ENCODE measurements at regions not wholly inside any gene's neighbourhood (a gene's known extent, or its start where the extent isn't known, plus 50 kb on each side); places are given as distances from the start of the nearest gene placed in this dataset.
"Not testable (repeated sequence)": the region's sequence is repeated elsewhere in the genome, so short reads cannot be mapped to it uniquely, and the experiment has no call there.

DNA sequence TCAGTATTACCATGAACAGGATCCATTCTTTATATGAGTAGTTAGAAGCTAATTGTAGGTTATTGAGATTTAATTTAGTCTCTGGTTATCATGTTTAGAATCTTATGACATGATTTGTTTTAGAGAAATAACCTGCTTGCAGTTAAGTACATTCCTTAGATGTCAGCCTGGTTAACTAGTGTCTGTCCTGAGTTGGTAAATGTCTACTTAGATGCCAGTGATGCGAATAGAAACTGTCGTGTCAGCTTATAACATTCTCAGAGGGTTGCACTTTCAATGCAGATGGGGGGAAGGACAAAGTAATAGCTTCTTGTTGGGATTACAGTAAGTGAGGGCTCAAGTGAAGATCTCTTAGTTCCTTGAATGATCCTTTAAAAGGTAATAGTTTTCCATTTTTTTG, 227.8 kb upstream of the SPRY1 start:
- FAIRE-seq (no peak), DNase-seq (ENCODE audit: insufficient read length, low spot score) (no peak)
- TF ChIP-seq POLR2A (IDR thresholded peaks at IDR 0.05; ENCODE audit: low read depth, low read length): no peak

DNA sequence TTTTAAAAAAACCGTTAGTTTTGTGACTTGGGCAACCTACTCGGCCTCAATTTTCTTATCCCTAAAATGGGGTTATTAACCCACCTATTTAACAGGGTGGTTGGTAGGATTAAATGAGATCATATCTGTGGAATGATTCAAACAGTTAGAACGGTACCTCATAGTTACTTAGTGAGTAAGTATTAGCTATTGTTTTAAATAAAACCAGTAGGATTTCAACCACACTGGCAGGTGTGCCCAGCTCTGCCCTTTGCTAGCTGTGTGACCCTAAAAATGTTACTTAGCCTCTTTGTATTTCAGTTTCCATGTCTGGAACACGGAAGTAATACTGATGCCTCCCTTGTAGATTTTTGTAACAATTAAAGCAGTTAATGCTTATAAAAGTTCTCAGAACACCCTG, 225.8 kb upstream of the SPRY1 start:
- DNase-seq (ENCODE audit: insufficient read length, low spot score) (no peak), FAIRE-seq (no peak)
- TF ChIP-seq POLR2A (IDR thresholded peaks at IDR 0.05; ENCODE audit: low read depth, low read length): no peak

DNA sequence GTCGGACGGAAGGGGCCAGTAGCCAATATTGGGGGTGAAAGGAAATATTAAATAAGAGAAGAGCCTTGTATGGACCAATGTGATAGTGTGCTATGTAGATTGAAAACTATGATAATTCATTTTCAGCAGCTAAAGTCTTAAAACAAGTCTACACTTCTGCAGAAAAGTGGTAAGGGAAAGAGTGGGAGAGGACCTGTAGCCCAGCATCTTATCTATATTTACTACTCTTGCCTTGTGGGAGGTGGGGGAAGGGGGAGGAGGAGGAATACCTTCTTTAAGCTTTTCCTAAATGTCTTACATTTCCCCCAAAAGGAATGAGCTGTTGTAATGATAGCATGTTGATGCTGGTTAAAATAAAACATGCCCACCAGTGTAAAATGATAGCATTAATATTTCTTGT, 220.0 kb upstream of the SPRY1 start:
- TF ChIP-seq POLR2A (IDR thresholded peaks at IDR 0.05; ENCODE audit: low read depth, low read length): no peak
- FAIRE-seq (no peak), DNase-seq (ENCODE audit: insufficient read length, low spot score) (no peak)

DNA sequence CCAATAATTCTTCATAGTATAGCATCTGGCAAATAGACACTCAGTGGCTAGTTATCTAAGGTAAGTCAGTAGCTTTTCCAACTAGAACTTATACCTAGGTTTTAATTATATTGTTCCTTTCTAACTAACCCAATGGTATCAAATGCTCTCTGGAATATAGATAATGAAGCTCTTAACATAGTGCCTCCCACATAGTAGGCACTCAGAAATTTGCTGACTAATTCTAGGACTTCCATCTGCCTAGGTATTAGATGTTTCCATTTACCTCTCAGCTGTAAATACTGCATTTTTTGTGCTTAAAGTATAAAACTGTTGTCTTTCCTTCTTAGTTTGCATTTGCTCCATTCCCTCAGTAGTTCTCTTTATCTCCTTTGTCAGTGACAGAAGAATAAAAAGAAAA, 214.3 kb upstream of the SPRY1 start:
- DNase-seq (ENCODE audit: insufficient read length, low spot score) (no peak), FAIRE-seq (no peak)
- TF ChIP-seq POLR2A (IDR thresholded peaks at IDR 0.05; ENCODE audit: low read depth, low read length): no peak

DNA sequence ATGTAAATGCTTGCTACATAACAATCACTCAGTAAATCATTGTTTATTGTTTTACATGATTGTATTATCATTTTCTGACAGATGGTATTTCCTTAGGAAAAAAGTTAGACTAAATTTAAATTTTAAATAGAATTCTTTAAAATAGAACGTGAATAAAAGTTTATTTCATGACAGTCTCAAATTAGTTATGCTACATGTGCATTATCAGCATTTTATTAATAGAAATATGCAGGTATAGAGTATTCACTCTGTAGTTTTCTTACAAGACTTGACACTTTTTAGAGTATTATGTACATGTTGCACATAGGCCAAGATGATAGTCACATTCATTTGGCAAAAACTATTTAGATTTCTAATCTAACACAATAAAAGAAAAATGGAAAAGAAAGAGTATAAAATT, 213.3 kb upstream of the SPRY1 start:
- TF ChIP-seq POLR2A (IDR thresholded peaks at IDR 0.05; ENCODE audit: low read depth, low read length): no peak
- DNase-seq (ENCODE audit: insufficient read length, low spot score) (no peak), FAIRE-seq (no peak)

DNA sequence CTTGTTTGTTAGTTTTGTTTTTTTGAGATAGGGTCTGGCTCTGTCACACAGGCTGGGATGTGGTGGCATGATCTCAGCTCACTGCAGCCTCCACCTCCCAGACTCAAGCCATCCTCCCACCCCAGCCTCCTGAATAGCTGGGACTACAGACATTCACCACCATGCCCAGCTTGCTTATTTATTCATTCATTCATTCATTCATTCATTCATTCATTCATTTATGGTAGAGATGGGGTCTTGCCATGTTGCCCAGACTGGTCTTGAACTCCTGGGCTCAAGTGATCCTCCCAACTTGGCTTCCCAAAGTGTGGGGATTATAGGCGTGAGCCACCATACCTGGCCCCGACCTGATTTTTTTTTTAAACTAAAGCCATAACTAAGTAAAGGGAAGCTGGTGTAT, 212.8 kb upstream of the SPRY1 start:
- FAIRE-seq; DNase-seq (ENCODE audit: insufficient read length, low spot score): not testable (repeated sequence)

DNA sequence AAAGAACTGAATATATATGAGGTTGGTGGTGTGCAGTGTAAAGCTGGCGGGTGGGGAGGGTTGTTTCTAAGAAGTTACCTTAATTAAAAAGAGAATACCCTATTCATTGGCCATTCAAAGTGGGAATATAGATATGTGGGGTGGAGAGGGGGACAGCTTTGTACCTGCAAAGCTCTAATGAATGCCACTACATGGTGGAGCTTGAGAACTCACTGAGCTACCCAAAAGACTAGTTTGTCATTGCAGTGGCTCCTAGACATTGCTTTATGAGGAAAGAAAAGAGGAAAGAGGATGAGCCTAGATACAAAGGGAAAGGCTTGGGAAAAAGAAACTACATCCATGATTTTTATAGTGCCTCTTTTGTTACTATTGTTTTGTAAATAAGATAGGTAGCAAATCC, 209.9 kb upstream of the SPRY1 start:
- TF ChIP-seq POLR2A (IDR thresholded peaks at IDR 0.05; ENCODE audit: low read depth, low read length): no peak
- FAIRE-seq: no peak
- DNase-seq (ENCODE audit: insufficient read length, low spot score): no peak

DNA sequence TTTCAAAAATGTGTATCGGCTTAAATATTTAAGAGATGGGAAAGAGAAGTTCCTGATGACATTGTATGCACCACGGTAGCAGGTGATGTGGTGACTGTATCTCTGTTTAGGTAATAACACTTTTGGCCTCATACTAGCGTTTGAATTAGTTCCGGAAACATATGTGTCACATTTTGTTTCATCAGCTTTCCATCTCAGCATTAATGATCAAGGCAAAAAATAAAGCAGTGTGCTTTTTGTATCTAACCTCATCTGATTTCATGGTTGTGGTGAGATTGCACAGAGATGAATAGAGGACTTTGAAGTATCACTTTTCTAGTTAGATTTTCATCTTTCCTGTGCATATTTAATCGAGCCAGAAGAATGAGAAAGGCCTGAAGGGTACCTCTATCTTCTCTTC, 206.4 kb upstream of the SPRY1 start:
- FAIRE-seq (no peak), DNase-seq (ENCODE audit: insufficient read length, low spot score) (no peak)
- no peak for TF ChIP-seq POLR2A (IDR thresholded peaks at IDR 0.05; ENCODE audit: low read depth, low read length)

DNA sequence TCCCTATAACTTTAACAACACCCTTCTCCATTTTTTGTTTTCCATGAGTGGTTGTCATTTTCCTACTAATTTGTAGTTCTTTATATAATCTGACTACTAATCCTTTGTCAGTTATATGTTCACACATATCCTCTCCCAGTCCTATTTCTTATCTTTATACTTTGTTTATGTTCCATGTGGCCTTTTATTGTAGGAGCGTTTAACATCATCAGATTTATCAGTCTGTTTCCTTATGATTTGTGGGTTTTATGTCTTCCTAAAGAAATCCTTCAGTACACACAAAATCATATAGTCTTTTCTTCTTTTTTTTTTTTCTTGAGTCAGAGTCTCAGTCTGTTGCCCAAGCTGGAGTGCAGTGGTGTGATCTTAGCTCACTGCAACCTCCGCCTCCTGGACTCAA, 204.9 kb upstream of the SPRY1 start:
- FAIRE-seq (no peak), DNase-seq (ENCODE audit: insufficient read length, low spot score) (no peak)
- no peak for TF ChIP-seq POLR2A (IDR thresholded peaks at IDR 0.05; ENCODE audit: low read depth, low read length)

DNA sequence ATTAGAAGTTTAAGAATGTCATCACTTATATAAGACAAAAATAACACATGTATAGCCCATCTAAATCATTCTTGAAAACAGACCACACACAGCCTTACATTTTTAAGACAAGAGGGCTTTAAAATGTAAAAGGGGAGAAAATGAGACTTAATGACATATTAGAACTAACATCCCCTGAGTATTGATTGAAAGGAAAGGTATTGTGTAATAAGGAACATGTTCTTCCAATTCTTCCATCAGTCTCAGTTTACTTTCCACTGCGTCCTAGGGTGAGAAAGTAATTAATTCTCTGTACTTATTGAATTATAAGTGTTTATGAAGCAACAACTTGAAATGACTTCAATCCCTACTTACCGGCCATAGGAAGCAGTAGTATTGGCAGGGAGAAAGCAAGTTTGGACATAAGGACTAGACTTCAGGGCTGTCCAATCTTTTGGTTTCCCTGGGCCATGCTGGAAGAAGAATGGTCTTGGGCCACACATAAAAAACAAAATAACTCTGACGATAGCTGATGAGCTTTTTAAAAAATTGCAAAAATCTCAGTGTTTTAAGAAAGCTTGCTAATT, 202.7 kb upstream of the SPRY1 start:
- no peak for DNase-seq (ENCODE audit: insufficient read length, low spot score)
- TF ChIP-seq POLR2A (IDR thresholded peaks at IDR 0.05; ENCODE audit: low read depth, low read length): no peak
- FAIRE-seq: no peak

DNA sequence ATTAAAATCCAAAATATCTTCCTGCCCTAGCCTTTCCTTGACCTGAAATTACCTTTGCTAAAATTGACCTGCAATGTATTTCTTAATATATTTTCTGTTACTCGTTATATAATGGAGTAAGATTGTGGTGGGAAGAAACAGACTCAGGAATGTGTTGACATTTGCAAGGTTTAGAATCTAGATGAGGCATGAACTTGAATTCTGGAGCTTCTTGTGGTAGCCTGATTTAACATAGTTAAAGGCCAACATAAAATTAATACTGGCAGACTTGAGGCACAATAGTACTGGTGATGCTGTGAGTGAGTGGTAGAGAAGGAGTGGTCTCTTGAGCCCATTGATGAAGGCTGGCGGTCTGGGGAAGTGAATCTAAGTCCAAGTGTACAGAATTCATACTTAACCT, 197.9 kb upstream of the SPRY1 start:
- no peak for TF ChIP-seq POLR2A (IDR thresholded peaks at IDR 0.05; ENCODE audit: low read depth, low read length)
- no peak for DNase-seq (ENCODE audit: insufficient read length, low spot score)
- no peak for FAIRE-seq

DNA sequence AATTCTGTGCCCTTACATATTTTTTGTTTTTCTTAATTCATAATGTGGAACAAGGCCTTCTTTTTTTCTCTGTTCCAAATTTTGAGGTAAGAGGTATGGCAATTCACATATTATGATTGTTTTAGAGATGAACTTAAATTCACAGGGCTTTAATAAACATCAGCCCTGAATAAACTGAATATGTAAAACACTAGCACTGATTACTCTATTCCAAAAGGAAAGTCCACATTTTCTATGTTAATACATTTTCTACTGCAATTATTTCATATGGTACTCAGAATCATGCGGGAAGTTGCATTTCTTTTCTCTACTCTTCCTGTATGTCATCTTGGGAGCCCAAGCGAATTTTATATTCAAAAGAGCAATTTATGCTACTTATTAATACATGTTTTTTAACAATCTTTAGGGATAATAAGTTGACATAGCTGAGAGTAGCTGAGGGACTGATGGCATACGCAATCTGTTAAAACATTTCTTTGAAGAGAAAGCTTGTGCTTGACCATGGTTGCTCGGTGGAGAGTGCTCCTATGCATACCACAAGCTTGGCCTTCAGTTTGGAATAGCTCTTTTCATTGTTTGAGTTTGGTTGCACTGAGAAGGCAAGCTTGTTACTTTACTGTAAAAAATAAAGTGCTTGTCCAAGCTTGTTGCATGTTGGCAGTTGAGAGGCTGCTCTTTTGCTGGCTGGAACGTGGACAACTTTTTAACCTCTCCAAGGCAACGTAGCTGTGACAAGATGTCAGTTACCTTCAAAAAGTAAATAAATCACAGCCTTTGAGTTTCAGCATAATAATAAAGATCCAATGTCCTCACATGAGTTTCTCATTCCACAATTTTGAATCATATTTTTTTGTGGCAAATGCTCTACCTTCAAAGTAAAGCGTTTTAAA, 196.3 kb upstream of the SPRY1 start:
- DNase-seq (ENCODE audit: insufficient read length, low spot score): no peak
- TF ChIP-seq POLR2A (IDR thresholded peaks at IDR 0.05; ENCODE audit: low read depth, low read length): no peak
- no peak for FAIRE-seq

DNA sequence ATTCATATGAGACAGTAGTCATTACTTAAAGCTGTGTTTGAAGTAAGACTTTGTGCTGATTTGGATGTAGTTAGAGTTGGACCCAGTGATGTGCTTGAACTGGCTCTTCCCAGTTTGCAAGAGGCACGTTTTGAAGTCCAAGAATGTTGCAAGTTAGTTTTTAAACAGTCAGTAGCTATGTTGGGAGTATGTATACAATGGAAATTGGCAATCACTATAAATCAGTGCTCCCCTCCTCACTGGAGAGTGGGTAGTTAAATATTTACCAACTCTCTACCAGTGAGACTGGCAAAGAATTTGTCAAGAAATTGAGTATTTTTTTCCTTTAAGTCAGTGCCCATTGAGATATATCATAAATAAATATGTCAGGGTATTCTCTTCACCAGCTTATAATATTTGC, 191.9 kb upstream of the SPRY1 start:
- FAIRE-seq: no peak
- TF ChIP-seq POLR2A (IDR thresholded peaks at IDR 0.05; ENCODE audit: low read depth, low read length): no peak

DNA sequence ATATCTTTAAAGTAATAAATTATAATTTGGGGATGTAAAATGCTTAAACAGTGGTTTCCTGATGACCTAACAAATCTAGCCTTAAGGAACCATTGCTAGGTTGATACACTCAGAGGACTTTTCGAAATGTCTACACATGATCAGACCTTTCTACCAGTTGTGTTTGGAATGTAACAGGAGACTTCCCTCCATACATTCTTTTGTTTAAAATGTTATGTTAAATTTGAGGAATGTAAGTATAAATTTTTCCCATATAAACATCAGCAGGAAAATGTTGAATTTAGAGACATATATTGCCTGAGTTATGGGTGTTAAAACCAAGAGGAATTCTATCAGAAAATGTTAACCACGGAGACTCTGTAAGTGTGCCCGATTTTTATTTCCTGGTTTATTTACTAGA, 190.6 kb upstream of the SPRY1 start:
- no peak for TF ChIP-seq POLR2A (IDR thresholded peaks at IDR 0.05; ENCODE audit: low read depth, low read length)
- FAIRE-seq (no peak), DNase-seq (ENCODE audit: insufficient read length, low spot score) (no peak)

More for the DNA sequence above, 191.9 kb upstream of the SPRY1 start:
- DNase-seq (ENCODE audit: insufficient read length, low spot score): no peak

DNA sequence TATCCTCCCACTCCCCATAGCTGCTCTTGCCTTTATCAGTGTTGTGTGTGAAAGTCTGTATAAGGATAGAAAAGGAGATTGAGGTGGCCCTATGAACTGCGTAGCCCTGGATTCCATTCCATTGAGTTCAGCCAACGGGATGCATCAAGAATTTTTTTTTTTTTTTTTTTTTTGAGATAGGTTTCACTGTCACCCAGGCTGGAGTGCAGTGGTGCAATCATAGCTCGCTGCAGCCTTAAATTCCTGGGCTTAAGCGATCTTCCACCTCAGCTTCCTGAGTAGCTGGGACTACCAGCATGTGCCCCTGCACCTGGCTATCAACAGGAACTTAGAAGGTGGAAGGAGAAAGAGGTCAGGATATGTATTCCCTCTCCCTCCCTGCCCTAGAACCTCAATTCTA, 187.2 kb upstream of the SPRY1 start:
- no peak for FAIRE-seq
- no peak for DNase-seq (ENCODE audit: insufficient read length, low spot score)

More for the DNA sequence above, 187.2 kb upstream of the SPRY1 start:
- TF ChIP-seq POLR2A (IDR thresholded peaks at IDR 0.05; ENCODE audit: low read depth, low read length): no peak

Data from H54 (cell line).